ENCODE measurements at regions not wholly inside any gene's neighbourhood (a gene's known extent, or its start where the extent isn't known, plus 50 kb on each side); places are given as distances from the start of the nearest gene placed in this dataset.
"Not testable (repeated sequence)": the region's sequence is repeated elsewhere in the genome, so short reads cannot be mapped to it uniquely, and the experiment has no call there.

DNA sequence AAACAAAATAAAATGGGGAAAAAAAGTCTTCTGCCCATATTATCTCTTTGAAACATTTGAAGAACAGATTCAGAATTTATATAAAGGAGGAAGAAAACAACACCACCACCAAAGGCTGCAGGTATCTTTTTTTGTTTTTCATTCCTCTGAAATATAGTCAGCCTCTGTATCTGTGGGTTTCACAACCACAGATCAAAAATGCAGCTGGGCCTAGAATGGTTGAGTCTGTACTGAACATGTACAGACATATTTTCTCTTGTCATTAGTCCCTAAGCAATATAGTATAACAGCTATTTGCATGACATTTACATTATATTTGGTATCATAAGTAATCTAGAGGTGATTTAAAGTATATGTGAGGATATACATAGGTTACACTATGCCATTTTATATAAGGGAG lies 559.7 kb upstream of the LRRN3 start:
- DNase-seq = no peak

DNA sequence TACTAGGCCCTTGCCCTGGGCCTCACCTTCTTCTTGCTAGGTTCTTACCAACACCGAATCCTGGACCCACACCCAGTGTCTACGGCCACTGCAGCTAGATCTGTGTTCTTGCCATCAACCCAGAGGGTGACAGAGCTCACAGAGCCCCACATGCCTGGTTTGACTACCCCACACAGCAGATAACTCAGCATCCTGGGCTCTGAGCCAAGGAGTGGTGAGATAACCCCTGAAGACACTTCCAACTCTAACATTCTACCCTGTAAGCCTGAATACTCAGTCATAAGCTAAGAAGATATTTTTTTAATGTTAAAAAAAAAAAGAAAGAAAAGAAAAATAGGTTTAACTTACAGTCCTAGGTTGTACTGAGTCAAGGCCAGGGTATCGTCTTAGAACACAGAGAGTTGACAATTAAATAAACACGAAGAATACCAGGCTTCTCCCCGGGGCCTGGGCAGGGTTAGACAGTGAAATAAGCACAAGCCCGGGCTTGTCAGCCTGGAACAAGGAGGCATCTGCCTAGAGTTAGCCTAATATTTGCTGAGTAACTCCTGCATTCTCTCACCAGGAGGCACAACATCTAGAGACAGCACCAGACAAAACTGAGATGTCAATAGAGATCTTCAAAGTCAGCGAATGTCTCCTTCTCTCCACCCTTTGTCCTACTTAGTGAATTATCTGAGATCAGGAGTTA lies 556.5 kb upstream of the LRRN3 start:
- no peak for DNase-seq

DNA sequence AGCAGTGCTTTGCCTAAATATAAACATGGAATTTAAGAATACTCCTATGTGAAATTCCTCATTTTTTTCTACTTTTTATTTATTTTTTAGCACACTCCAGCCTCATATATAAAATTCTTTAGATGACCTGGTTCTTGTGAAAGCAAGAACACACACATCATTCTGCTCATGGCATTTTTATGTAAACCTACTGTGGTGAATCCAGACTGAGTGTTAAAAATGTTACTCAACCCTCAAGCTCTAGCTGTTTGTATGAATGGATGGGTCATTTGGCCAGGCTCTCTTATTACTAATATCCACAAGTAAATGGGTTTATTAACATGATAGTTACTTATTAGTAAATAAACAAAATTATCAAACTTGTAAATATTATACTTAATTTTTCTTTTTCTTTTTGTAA lies 551.7 kb upstream of the LRRN3 start:
- no peak for DNase-seq

DNA sequence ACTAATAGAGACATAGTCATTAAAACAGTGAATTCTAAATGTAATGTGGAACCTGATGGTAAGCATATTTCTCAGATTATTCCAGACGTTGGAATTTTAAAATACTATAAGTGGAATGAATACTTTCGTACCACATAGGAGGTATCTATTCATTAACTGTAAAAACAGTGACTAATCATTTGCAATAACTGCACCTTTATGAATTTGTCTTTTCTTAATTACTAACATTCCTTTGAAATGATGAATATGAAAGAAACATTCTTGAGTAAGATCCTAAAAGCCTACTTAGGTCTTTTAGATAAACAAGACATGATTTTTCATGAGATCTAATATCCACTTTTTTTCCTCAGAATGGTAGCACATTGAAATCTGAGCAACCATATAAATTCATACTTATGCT lies 549.0 kb upstream of the LRRN3 start:
- DNase-seq = no peak

DNA sequence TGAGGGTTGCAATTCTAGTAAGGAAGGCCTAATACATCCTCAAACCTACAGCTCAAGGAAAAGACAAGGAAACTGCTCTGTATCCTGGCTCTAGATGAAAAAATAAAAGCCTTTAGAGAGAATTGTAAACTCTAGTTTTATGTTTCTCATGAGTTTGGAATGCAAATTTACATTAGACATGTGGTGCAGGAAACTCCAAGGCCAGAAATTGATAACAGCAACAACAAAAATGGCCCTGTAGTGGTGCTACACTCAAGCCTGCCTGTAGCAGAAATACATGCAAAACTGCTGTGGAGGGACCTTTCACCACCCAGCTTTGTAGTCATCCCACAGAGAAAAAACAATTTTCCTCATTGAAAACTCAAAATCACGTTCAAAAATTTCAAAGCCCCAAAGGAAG lies 546.7 kb upstream of the LRRN3 start:
- no peak for DNase-seq

DNA sequence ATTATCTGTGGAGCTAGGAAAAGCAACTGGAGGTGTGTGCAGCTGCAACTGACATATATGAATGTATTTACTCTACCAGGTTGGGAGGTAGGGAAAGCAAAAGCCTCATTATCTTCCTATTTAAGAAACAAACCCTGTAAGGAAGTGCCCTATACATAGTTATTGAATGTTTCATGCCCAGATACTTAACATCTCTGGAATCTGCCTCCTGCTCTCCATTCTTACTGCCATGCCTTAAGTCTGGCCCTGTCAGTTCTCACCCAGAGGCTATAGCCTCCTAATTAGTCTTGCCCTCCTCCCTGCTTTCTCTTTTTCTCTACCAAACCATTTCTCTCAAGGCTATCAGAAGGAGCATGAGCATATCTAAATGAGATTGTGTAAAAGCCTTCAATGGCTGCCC lies 542.6 kb upstream of the LRRN3 start:
- DNase-seq = no peak

DNA sequence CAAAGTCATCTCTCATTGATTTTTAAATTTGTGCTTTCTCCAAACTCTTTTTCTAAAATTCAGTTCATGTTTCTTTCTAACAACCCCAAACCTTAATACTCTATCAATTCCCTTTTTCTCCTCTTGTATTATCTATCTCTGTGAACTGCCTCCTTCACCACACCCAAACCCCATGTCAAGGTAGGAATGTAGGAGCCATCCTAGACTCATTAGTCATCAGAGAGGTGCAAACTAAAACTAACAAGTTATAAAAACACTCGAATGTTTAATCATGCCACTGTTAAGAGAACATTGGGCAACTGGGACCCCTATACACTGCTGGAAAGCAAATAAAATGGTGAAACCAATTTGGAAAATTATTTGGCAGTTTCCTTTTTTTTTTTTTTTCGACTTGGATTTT lies 533.8 kb upstream of the LRRN3 start:
- no peak for DNase-seq

DNA sequence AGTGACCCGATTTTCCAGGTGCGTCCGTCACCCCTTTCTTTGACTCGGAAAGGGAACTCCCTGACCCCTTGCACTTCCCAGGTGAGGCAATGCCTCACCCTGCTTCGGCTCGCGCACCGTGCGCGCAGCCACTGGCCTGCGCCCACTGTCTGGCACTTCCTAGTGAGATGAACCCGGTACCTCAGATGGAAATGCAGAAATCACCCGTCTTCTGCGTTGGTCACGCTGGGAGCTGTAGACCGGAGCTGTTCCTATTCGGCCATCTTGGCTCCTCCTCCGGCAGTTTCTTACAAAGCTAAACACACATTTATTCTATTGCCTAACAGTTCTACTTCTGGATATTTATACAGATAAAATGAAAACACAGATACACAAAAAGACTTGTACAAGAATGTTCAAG lies 527.6 kb upstream of the LRRN3 start:
- DNase-seq = not testable (repeated sequence)

DNA sequence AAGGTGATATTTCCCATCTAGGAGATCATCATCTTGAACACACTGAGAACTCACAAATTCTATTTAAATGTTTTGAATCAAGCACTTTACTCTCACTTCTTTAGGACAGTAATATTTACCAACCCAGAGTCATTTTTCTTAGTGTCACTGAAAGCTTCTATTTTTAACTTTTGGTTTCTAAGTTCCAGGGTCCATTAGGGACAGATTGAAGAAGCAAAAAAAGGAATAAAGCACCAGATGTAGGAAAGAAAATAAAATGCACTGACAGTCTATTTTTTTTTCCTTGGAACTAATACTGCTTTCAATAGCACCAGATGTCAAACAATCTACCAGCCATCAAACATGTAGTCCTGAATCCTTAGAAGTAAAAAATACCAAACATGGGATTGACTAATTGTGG lies 526.7 kb upstream of the LRRN3 start:
- no peak for DNase-seq

DNA sequence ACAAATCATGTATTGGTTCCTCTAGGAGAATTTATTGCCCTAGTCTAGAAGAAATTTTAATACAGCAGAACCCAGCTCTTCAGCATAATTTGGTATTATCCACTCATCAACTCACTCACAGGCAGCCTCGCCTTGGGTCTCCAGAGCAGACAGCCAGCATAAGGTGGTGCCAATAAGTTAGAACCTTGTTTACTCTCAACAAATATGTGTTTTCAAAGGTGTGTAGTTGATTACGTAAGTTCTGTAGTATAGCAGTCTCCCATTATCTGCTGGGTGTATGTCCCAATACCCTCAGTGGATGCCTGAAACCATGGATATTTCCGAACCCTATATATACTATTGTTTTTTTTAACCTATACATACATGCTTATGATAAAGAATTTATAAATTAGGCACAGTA lies 522.5 kb upstream of the LRRN3 start:
- DNase-seq = no peak

DNA sequence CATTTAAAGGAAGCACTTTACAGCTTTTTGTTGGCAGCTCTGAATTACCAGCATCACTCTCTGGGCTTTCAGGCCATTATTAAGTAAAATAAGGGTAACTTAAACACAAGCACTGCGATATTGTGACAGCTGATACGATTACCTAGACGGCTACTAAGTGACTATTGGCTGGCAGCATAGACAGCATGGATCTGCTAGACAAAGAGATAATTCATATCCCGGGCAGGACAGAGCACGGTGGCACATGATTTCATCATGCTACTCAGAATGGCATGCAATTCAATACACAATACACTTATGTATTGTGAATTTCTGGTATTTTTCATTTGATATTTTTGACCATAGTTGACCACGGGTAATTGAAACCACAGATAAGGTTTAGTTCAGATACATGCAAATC lies 522.0 kb upstream of the LRRN3 start:
- no peak for DNase-seq

DNA sequence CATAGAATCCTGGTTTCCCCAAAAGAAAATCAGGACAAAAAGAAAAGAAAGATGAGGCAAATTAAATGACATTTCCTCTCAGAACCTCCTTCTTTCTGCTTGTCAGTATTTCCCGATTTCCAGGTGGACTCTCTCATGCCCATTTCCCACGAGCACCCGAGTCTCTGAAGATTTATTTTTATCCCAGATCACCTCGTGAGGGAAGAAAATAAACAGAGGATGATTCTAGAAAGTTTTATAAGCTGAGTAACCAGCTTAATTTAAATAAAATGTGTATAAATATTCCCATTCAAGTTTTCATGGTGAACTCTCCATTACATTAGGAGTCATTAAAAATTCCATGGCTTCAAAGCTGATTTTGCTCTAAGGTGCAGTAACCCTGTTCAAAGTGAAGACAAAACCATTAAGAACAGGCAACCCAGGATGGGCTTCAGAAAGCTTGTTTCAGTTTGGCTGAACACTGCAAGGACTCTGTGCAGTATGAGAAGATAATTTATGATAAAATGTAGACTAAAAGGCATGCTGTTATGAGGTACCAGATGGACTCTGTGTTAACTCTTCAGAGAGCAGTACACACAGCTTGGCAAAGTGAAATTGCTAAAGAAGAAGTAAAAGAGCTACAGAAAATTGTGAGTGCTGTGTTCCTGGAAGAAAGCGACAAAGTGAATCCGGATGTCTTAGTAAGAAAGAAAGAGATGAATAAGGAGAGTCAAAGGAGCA lies 521.3 kb upstream of the LRRN3 start:
- DNase-seq = no peak

DNA sequence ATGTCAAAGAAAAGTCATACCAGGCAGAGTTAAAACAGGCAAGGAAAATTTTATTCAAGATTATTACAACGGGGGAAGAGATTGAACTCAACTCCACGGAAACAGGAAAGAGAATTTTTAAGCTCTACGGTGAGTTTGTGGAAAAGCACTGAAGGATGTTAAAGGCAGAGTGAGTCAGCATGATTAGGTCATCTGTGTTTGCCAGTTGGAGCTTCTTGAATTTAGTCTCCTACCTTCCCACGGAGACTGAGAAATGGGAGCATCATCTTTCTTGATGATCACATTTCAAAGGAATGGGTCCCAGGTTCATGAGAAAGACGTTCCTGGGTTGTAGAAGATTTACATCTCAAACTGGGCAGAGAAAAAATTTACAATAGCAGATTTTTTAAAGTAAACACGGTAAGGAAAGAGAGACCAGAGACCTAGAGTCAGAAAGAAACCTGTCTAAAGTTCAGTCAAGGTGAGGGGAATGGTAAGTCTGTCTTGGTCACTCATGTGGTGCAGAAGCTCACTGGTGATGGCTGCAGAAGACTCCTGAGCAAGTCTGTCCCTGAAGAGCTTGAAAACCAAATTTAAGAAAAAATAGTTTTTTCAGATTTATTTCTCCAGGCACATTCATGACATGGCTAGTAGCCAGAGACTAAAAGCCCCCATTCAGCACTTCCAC lies 516.9 kb upstream of the LRRN3 start:
- DNase-seq = no peak

DNA sequence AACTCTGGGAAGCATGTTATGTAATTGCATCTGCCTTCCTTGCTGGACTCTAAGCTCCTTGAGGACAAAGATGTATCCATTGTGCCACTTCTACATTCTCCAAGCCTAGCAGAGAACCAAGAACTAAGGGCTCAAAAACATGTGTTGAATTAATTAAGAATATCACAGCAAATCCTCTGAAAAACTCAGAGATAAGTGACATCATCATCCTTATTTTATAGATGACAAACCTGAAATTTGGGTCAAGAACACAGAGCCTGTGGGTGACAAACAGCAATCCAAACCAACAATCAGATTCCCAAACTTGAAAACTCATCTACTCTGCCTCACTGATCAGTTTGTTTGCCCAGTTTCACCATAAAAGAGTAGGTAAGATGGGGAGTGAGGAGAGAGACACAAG lies 503.6 kb upstream of the LRRN3 start:
- no peak for DNase-seq

DNA sequence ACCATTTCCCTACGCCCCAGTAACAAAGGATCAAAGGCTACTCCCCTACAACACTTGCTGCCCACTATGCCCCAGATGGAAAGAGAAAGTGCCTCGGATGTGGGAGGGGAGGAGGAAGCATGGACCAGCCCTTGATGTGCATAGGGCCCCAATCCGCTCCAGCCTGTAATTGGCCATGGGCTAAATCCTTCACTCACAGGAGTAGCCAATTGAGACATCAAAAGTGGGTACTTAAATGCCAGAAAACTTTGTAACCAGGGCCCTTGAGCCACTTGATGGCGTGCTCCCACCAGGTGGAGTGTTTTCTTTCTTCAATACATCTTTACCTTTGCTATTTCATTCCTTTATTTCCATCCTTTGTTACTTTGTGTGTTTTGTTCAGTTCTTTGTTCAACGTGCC lies 500.5 kb upstream of the LRRN3 start:
- no peak for DNase-seq

DNA sequence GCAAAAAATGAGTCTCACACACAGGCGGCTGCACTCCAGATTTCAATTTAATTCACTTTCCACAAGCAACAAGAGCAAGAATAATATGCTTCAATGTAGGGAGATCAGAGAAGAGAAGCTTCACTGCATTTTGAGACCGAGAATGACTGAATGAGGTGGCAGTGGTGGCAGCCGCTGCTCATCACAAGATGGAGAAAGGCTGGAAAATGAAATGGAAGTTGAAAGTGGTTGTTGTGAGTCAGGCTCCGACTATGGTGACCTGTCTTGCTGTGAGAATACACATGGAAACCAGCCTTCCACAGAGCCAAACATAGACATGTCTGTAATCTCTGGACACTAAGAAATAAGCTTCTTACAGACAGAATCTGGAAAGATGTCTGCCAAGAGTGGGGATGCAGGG lies 499.6 kb upstream of the LRRN3 start:
- DNase-seq = peak in 1 of 2 experiments; percentile 6

DNA sequence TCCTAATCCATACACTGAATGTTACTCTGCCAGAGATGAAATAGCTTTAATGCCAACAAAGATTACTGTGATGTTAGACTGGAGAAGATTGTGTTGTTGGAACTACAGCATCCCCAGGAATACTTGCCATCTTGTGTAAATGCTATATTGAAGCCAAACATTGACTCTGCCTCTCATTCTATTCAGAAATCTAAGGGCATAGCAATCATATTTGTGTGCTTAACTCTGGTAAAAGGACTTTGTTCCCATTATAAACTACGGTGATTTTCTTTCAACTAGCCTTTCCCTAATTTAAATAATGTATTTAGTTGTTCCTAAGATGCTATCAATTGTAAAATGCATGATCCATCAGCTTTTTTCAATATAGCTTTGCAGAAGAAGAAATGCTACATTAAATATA lies 498.4 kb upstream of the LRRN3 start:
- no peak for DNase-seq

DNA sequence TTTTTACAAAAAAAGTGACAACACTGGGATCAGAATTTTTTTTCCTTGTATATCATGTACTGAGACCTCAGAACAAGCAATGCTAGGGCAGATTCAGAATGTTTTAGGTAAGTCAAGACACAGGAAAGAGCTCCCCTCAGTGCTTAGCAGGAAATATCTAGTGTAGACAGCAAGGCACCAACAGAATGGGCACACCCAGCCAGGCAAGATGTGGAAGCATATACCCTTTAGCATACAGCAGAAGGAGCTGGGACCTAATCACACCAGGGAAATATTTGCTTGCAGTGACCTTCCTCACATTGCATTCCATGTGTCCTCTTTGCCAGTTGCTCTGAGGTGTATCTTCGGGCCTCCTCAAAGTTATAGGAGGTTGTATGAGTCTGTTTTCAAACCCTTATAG lies 497.6 kb upstream of the LRRN3 start:
- no peak for DNase-seq

DNA sequence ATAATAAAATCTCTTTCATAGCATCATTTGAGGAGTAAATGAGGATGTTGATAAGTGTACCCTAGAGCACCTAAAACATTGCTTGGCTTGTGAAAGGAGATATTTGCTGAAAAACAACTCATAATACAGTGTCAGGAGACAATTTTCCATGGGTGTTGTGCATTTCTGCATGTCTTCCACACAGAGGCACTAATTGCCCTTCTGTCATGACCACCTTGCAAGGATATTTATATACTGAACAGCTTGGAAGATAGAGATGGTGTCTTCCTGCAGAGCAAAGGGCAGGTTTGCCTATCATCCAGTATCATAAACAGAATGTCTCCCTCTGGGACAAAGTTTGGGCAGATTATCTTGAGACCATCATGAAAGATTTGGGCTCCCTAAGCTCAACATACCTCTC lies 495.2 kb upstream of the LRRN3 start:
- DNase-seq = no peak

DNA sequence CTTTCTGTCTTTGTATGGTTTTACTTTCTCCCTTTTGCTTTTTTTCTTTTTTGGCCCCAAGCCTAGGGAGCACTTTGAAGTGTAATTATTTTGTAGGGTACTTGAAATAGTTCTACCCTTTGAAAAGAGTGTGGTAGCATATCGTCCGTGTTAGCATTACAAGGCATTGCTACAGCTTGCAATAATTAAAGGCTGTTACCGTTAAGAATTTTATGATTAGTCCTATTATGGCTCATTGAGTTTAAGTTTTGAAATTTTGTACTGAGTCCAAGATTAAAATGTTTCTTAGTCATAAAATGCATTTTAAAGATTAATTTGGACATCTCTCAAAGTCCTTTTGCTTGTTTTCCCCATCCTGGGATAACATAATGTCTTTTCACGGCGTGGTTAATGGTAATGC lies 490.0 kb upstream of the LRRN3 start:
- no peak for DNase-seq

DNA sequence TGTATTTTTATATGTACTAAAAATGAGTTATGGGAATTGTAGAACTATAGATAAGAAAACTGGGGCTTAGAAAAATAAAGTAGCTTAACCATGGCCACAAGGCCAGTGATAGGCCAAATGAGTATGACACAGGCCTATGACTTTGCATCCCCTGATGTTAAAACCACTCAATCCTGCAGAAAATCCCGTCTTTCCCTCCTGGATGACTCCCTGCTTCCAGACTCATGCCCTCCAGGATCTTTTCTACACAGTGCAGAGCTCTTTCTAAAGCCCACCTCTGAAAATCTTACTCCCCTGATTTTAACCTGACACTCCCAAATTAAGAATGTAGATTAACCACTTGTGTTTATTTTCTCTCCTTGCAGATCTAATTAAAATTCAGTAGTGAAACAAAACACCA lies 489.2 kb upstream of the LRRN3 start:
- DNase-seq = no peak

DNA sequence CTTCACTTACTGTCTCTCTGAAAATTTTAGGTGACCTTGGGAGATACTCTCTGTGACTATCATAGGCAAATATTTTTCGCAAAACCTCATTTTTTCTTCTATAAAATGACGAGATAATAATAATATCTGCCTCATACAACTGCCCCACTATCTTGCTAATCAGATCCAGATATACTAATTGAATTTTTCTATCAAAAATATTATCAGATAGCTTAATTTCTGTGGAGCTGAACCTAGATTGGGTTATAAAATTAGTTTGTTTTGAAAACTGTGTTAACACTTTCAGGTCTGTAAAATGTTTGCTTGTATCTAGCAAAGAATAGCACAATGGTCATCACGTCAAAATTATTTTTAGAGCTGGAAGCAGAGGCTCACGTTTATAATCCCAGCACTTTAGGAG lies 486.7 kb upstream of the LRRN3 start:
- no peak for DNase-seq

DNA sequence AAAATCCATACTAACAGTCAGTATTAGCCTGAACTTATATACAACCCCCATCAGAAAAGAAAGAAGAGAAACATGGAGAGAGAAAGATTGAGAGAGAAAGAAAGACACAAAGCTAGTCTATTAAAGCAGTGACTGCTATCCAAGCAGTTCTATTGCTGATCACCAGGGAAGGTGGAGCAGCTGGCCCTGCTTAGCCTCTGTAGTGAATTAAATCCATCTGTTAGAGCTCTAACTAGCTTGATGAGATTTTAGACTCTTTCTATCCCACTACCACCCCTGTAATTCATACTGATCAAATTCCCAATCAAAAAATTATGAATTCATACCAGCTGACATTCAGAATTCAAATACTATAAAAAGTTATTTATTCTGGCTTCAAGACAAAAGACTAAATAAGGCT lies 486.0 kb upstream of the LRRN3 start:
- no peak for DNase-seq

DNA sequence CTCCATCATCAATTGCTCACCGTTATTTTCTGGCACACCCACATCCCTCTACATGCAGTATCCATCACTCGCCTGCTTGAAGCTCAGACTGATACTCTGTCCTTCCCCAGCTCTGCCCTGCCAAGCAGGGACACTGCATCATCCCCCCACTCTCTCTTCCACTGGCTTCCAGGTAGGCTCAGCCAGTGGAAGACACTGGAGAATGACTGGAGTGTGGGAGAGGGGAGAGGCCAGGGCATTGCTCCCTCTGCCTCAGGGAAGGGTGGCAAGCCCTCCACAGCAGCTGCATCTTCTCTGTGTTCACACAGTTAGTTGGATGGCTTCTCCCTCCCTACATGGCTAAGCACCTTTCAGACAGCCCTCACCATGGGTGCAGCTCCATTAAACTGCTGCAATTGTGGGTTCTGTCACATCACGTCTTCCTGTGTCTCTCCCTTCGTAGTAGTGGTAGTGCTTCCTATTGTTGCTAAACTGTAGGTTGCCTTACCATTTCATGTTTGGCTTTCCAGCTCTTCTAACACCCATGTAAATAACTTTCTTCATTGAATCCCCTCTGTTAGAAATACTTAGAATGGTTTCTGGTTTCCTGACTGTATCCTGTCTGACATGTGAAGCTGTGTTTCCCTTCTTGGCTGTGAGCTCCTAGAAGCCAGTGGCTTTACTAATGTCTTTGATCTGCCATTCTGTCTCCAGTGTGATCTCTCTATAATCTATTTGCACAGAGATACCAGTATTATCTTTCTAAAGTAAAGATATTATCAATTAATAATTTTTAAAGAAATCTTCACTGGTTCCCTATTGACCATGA lies 483.7 kb upstream of the LRRN3 start:
- no peak for DNase-seq

All from activated CD4-positive, alpha-beta T cell treated with anti-CD3 and anti-CD28 coated beads, Interleukin-2, amount 50 U/mL, for 48 hours (primary cell).